Hepatocyte (in vitro differentiated cells): ENCODE measurements at regions not wholly inside any gene's neighbourhood (a gene's known extent, or its start where the extent isn't known, plus 50 kb on each side); places are given as distances from the start of the nearest gene placed in this dataset.

Source experiments
- DNase-seq: peaks from one replicate; pipeline ENCODE4 v3.0.0-alpha.2; 2016; ENCODE audit warnings: low spot score
- H2AFZ ChIP-seq: fragments of 200-600 bp; sonication (generic); 2 replicates; pipeline ENCODE4 v1.6.0; 2016; ENCODE audit warnings: antibody characterized with exemption, mild to moderate bottlenecking
- H3K27ac ChIP-seq: fragments of 200-600 bp; sonication (generic); 2 replicates; pipeline ENCODE4 v1.5.1; 2016; ENCODE audit warnings: mild to moderate bottlenecking
- H3K27me3 ChIP-seq: fragments of 200-600 bp; sonication (generic); 2 replicates; pipeline ENCODE4 v1.6.1; 2016
- H3K36me3 ChIP-seq: fragments of 200-600 bp; sonication (generic); replicated peaks from 2 replicates; pipeline ENCODE4 v1.5.1; 2016; ENCODE audit warnings: low read depth; ENCODE audit not compliant: insufficient read depth
- H3K4me1 ChIP-seq: fragments of 200-600 bp; sonication (generic); 2 replicates; pipeline ENCODE4 v1.5.1; 2016; ENCODE audit warnings: mild to moderate bottlenecking, moderate library complexity; ENCODE audit not compliant: insufficient read depth
- H3K4me2 ChIP-seq: fragments of 200-600 bp; sonication (generic); 2 replicates; pipeline ENCODE4 v1.6.0; 2016
- H3K4me3 ChIP-seq: fragments of 200-600 bp; sonication (generic); 2 replicates; pipeline ENCODE4 v1.5.1; 2016; ENCODE audit warnings: mild to moderate bottlenecking
- H3K79me2 ChIP-seq: fragments of 200-600 bp; sonication (generic); 2 replicates; pipeline ENCODE4 v1.6.0; 2017; ENCODE audit warnings: mild to moderate bottlenecking
- H3K9me2 ChIP-seq: fragments of 200-600 bp; sonication (generic); replicated peaks from 2 replicates; pipeline ENCODE4 v1.6.0; 2017; ENCODE audit warnings: mild to moderate bottlenecking; ENCODE audit not compliant: insufficient read depth
- H3K9me3 ChIP-seq: fragments of 200-600 bp; sonication (generic); 2 replicates; pipeline ENCODE4 v1.5.1; 2016; ENCODE audit warnings: low read depth, mild to moderate bottlenecking
- H4K20me1 ChIP-seq: fragments of 200-600 bp; sonication (generic); 2 replicates; pipeline ENCODE4 v1.6.0; 2016; ENCODE audit warnings: mild to moderate bottlenecking; ENCODE audit not compliant: insufficient read depth, poor library complexity, severe bottlenecking
- EZH2 ChIP-seq: fragments of 200-600 bp; sonication (generic); IDR thresholded peaks from 2 replicates; pipeline ENCODE4 v1.6.1; 2016; ENCODE audit warnings: antibody characterized with exemption, mild to moderate bottlenecking, borderline replicate concordance
- EZH2phosphoT487 ChIP-seq: fragments of 200-600 bp; sonication (generic); IDR thresholded peaks from one replicate; pipeline ENCODE4 v1.6.1; 2018; ENCODE audit warnings: antibody characterized with exemption, mild to moderate bottlenecking, low read depth, moderate library complexity; ENCODE audit not compliant: unreplicated experiment, severe bottlenecking
- WGBS: methylation state at CpG from one replicate; pipeline ENCODE4 v1.1.6; 2016; ENCODE audit warnings: low lambda C conversion rate; ENCODE audit errors: missing lambda C conversion rate; 5-methylcytosine and 5-hydroxymethylcytosine counted together
- TF ChIP-seq, protein P1 (sequence below): fragments of 200-600 bp; sonication (generic); IDR thresholded peaks from 2 replicates; pipeline ENCODE4 v1.5.1; 2016; ENCODE audit warnings: antibody characterized with exemption, mild to moderate bottlenecking; ENCODE audit not compliant: poor library complexity

DNA sequence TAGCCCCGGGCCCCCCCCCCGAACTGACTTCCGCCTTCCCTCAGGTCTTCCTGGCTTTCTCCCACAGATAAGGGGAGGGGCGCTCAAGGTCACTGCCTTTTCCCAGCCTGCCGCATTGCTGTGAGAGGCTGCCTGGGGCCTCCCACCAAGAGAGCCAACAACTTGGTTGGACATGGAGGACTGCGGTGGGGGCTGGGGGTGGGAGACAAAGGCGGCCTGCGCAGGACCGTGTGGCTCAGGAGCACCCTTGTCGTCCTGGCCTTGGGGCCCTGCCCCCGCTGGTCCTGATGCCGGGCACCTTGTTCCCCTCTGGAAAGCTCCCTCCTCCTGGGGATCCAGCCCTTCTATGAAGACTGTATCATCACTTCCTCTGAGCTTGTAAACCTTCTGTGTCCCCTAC, 105.6 kb upstream of the FOXF1 start:
- Histone ChIP-seq H3K27ac (no peak overlapping the region), H4K20me1 (no peaks in the 10 kb centered on the region), H3K27me3 (no peaks in the 10 kb centered on the region), H3K4me2 (no peak overlapping the region), H3K4me1 (peaks cover 9% of the 10 kb centered on the region), H3K9me2 (no peaks in the 10 kb centered on the region), H2AFZ (no peak overlapping the region), H3K4me3 (no peak overlapping the region), H3K79me2 (no peaks in the 10 kb centered on the region), H3K9me3 (no peaks in the 10 kb centered on the region), H3K36me3 (no peaks in the 10 kb centered on the region)
- DNase-seq, result no peak
- TF ChIP-seq, protein P1, sequence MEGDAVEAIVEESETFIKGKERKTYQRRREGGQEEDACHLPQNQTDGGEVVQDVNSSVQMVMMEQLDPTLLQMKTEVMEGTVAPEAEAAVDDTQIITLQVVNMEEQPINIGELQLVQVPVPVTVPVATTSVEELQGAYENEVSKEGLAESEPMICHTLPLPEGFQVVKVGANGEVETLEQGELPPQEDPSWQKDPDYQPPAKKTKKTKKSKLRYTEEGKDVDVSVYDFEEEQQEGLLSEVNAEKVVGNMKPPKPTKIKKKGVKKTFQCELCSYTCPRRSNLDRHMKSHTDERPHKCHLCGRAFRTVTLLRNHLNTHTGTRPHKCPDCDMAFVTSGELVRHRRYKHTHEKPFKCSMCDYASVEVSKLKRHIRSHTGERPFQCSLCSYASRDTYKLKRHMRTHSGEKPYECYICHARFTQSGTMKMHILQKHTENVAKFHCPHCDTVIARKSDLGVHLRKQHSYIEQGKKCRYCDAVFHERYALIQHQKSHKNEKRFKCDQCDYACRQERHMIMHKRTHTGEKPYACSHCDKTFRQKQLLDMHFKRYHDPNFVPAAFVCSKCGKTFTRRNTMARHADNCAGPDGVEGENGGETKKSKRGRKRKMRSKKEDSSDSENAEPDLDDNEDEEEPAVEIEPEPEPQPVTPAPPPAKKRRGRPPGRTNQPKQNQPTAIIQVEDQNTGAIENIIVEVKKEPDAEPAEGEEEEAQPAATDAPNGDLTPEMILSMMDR, result no peak
- no peak for TF ChIP-seq EZH2
- no peak for TF ChIP-seq EZH2phosphoT487
- 79% methylated on average over 11 of the region's 12 CpGs for WGBS

DNA sequence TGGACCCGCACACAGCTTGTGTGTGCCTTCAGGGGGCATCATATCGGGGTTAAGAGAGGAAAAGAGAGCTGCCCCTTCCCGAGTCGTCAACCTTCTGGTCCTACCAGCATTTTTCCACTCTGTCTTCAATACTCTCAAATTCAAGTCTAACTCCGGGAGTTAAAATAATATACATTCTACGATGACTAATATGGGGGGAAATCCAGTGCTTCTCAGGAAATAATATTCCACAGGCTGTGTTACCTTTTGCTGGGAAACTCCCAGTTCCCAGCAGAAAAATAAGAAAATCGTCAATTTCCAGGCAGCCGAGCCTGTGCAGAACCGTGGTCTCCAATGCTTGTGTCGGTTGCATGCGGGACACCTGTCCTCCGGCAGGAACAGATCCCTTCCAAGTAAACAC, 105.0 kb upstream of the FOXF1 start:
- Histone ChIP-seq H4K20me1 (no peaks in the 10 kb centered on the region), H3K27me3 (no peaks in the 10 kb centered on the region), H3K27ac (no peak overlapping the region), H2AFZ (no peak overlapping the region), H3K79me2 (no peaks in the 10 kb centered on the region), H3K4me2 (no peak overlapping the region), H3K36me3 (no peaks in the 10 kb centered on the region), H3K9me3 (no peaks in the 10 kb centered on the region), H3K9me2 (no peaks in the 10 kb centered on the region), H3K4me1 (peaks cover 9% of the 10 kb centered on the region), H3K4me3 (no peak overlapping the region)
- no peak for DNase-seq
- no peak for TF ChIP-seq EZH2
- no peak for TF ChIP-seq EZH2phosphoT487
- TF ChIP-seq, protein P1, result no peak
- WGBS, result 84% methylated on average over 12 of the region's 12 CpGs

DNA sequence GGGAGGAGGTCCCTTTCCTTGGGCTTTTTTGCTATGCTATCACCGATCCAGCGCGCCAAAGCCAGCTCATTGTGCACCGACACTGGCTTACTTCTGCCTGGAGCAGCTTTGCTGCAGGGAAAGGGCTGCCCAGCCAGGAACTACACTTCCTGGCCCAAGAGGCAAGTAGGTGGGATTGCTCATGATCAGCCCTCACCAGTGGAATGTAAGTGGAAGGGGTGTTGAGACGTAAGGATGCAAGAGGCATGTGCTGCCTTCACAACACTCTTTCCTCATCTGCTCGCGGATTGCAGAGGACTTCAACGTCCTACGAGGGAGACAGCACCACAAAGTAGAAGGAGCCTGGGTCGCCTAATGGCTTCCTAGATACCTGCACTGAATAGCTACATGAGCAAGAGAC, 104.3 kb upstream of the FOXF1 start:
- H3K4me3 ChIP-seq, result no peak overlapping the region
- no peaks in the 10 kb centered on the region for H4K20me1 ChIP-seq
- H2AFZ ChIP-seq, result no peak overlapping the region
- H3K36me3 ChIP-seq, result no peaks in the 10 kb centered on the region
- 87% methylated on average over 10 of the region's 10 CpGs for WGBS
- H3K4me2 ChIP-seq, result no peak overlapping the region
- H3K4me1 ChIP-seq, result peaks cover 9% of the 10 kb centered on the region
- no peak for DNase-seq
- TF ChIP-seq EZH2phosphoT487 (no peak), EZH2 (no peak)
- TF ChIP-seq, protein P1, result no peak
- no peaks in the 10 kb centered on the region for H3K9me2 ChIP-seq
- no peaks in the 10 kb centered on the region for H3K27me3 ChIP-seq
- H3K9me3 ChIP-seq, result no peaks in the 10 kb centered on the region
- no peaks in the 10 kb centered on the region for H3K79me2 ChIP-seq
- no peak overlapping the region for H3K27ac ChIP-seq

DNA sequence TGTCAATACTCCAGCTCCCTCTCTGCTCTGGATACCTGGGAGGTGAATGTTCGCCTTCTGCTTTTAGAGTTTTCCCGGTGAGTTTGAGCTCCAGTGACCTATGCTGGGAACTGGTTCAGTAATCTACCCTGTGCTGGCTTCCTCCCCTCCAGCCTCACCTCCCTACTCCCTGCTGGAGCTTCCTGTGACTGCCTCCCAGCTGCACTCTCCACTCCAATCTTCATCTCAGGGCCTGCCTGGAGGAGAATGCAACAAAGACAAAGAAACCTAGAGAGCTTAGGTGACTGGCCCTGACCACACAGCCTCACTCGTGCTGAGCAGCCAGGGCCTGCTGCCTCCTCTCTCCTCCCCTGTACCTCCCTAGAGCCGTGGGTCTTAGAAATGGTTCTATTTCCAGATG, 101.6 kb upstream of the FOXF1 start:
- Histone ChIP-seq H3K9me2 (no peaks in the 10 kb centered on the region), H3K9me3 (no peaks in the 10 kb centered on the region), H3K4me3 (no peak overlapping the region), H3K4me1 (peaks cover 9% of the 10 kb centered on the region), H3K36me3 (no peaks in the 10 kb centered on the region), H4K20me1 (no peaks in the 10 kb centered on the region), H3K4me2 (no peak overlapping the region), H2AFZ (no peak overlapping the region), H3K79me2 (no peaks in the 10 kb centered on the region), H3K27ac (no peak overlapping the region), H3K27me3 (no peaks in the 10 kb centered on the region)
- no peak for DNase-seq
- WGBS, result 61% methylated on average over 4 of the region's 4 CpGs
- TF ChIP-seq, protein P1, result no peak
- TF ChIP-seq EZH2phosphoT487, result no peak
- no peak for TF ChIP-seq EZH2
